HG02623 (cell line): ENCODE measurements at regions not wholly inside any gene's neighbourhood (a gene's known extent, or its start where the extent isn't known, plus 50 kb on each side); places are given as distances from the start of the nearest gene placed in this dataset.
"Not testable (repeated sequence)": the region's sequence is repeated elsewhere in the genome, so short reads cannot be mapped to it uniquely, and the experiment has no call there.

ENCODE experiments used
- ATAC-seq: cut with Tn5 transposase; IDR thresholded peaks from one replicate; pipeline ENCODE4 v1.9.1; 2021; ENCODE audit warnings: moderate library complexity; ENCODE audit not compliant: unreplicated experiment

GRCh38 chr13:111575276-111575675 lies 254.8 kb downstream of the TEX29 start:
- no peak for ATAC-seq

- no peak for ATAC-seq
Observed at GRCh38 chr13:111575719-111576118, 255.3 kb downstream of the TEX29 start.

GRCh38 chr13:111577208-111577828 lies 256.9 kb downstream of the TEX29 start:
- no peak for ATAC-seq

- no peak for ATAC-seq
Observed at GRCh38 chr13:111577956-111578605, 257.6 kb downstream of the TEX29 start.

GRCh38 chr13:111584101-111584672 lies 263.7 kb downstream of the TEX29 start:
- no peak for ATAC-seq

GRCh38 chr13:111584870-111585269 lies 264.4 kb downstream of the TEX29 start:
- ATAC-seq, result no peak

GRCh38 chr13:111586291-111586690 lies 265.8 kb downstream of the TEX29 start:
- ATAC-seq, result no peak

GRCh38 chr13:111587249-111587648 lies 266.8 kb downstream of the TEX29 start:
- ATAC-seq, result no peak

GRCh38 chr13:111589321-111589720 lies 268.9 kb downstream of the TEX29 start:
- ATAC-seq, result no peak

GRCh38 chr13:111589992-111590391 lies 269.6 kb downstream of the TEX29 start:
- no peak for ATAC-seq

GRCh38 chr13:111590796-111591195 lies 270.4 kb downstream of the TEX29 start:
- ATAC-seq, result no peak

GRCh38 chr13:111593490-111593889 lies 273.0 kb downstream of the TEX29 start:
- ATAC-seq, result not testable (repeated sequence)

GRCh38 chr13:111594606-111595005 lies 274.2 kb downstream of the TEX29 start:
- no peak for ATAC-seq

- ATAC-seq, result no peak
Observed at GRCh38 chr13:111595276-111595675, 274.8 kb downstream of the TEX29 start.

- ATAC-seq, result no peak
Observed at GRCh38 chr13:111595791-111596190, 275.3 kb downstream of the TEX29 start.

- no peak for ATAC-seq
Observed at GRCh38 chr13:111597191-111597611, 276.8 kb downstream of the TEX29 start.

- ATAC-seq, result no peak
Observed at GRCh38 chr13:111597618-111598017, 277.2 kb downstream of the TEX29 start.

GRCh38 chr13:111598747-111599146 lies 278.3 kb downstream of the TEX29 start:
- ATAC-seq, result no peak

- ATAC-seq, result no peak
Observed at GRCh38 chr13:111599791-111600190, 279.3 kb downstream of the TEX29 start.

- no peak for ATAC-seq
Observed at GRCh38 chr13:111602874-111603273, 282.4 kb downstream of the TEX29 start.

GRCh38 chr13:111604097-111604496 lies 283.7 kb downstream of the TEX29 start:
- no peak for ATAC-seq

- no peak for ATAC-seq
Observed at GRCh38 chr13:111608556-111608955, 288.1 kb downstream of the TEX29 start.
